ENCODE measurements at regions not wholly inside any gene's neighbourhood (a gene's known extent, or its start where the extent isn't known, plus 50 kb on each side); places are given as distances from the start of the nearest gene placed in this dataset.

DNA sequence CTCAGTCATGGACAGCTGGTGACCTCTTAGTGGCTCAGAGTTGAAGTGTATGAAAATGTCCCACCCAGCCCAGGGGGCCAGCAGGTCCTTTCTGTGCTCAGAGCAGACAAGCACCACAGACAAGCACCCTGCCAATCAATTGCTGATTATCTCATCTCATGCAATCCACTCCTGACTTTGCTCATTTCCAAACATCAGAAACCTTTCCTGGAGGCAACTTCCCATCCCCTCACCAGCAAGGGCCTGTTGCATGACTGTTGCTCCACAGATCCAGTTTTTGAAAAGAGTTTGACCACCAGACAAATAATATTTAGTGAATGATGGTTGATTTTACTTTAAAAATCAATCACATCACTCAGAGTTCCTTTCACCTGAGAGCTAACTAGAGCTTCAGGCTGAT is 397.3 kb upstream of the KLF4 start:
- peaks cover 0 to 6% of the 10 kb centered on the region in 2 donors for H3K9me3 ChIP-seq (ENCODE audit: control insufficient read depth in 1 of 2, low read length in 2 of 2)
- no peaks in the 10 kb centered on the region for H3K27me3 ChIP-seq (ENCODE audit: low read depth, low read length)
- no peaks in the 10 kb centered on the region for H3K4me1 ChIP-seq (ENCODE audit: control insufficient read depth in 1 of 2, insufficient read depth in 2 of 2, low read length in 2 of 2)
- H3K27ac ChIP-seq (ENCODE audit: low read length): no peak overlapping the region
- H3K36me3 ChIP-seq (ENCODE audit: control insufficient read depth in 1 of 2, insufficient read depth in 2 of 2, low read length in 2 of 2): no peaks in the 10 kb centered on the region
- H3K4me3 ChIP-seq (ENCODE audit: low read depth in 1 of 2, low read length in 2 of 2): no peak overlapping the region

DNA sequence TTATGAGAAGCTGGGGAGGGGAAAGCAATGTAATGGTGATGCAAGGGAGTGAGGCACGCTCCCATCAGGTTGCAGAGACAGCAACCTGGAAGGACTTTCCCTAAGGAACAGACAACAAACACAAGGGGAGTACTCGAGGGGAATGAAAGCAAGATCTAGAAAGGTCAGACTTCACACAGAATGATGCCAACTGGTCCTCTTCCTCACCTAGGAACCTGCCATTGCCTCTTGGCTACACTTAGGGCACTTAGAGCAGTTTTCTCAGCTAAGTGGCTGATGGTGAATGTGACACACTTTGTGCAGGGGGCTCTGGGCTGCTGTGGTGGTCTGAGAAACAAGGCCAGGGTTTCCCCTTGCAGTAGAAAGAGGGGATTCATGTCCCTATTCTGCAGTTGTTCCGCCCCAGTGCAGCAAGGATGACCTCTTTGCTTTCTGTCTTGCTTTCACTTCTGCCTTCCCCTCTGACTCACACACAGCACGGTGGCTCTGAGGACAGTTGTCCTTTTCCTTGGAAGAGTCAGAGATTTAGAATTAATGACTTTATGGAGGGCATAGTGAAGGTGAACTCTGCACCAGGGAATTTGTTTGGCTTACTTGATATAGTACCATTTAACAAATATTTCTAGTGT is 394.0 kb upstream of the KLF4 start:
- Histone ChIP-seq H3K27ac (ENCODE audit: low read length) (no peak overlapping the region), H3K9me3 (ENCODE audit: control insufficient read depth in 1 of 2, low read length in 2 of 2) (no peaks in the 10 kb centered on the region), H3K36me3 (ENCODE audit: control insufficient read depth in 1 of 2, insufficient read depth in 2 of 2, low read length in 2 of 2) (no peaks in the 10 kb centered on the region), H3K4me1 (ENCODE audit: control insufficient read depth in 1 of 2, insufficient read depth in 2 of 2, low read length in 2 of 2) (no peaks in the 10 kb centered on the region), H3K4me3 (ENCODE audit: low read depth in 1 of 2, low read length in 2 of 2) (no peak overlapping the region), H3K27me3 (ENCODE audit: low read depth, low read length) (no peaks in the 10 kb centered on the region)

DNA sequence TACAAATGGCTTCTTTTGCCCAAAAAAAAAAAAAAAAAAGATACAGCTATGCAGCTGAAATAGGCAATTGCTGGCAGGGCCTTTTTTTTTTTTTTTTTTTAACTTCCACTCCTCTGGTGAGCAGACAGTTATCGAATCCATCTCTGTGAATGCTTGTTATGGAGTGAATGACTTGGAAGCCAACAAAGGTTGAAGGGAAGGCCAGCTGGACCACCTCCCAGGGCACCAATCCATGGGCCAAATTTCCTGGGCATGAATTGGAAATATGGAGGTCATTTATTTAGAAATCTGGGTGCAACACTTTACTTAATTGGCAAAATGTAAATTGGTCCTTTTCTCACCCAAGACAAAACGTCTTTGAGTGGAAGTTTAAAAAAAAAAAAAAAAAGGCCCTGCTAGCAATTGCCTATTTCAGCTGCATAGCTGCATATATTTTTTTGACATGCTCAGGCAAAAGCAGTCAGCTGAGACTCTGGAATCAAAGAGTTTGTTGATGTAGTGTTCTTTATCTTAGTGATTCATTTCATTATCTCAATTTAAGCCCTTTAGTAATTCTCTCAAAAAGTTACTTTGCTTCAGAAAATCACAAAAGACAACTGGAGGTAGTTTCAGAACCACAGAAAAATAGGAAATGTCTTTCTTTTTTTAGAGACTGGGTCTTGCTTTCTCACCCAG is 392.2 kb upstream of the KLF4 start:
- no peak overlapping the region for H3K27ac ChIP-seq (ENCODE audit: low read length)
- no peaks in the 10 kb centered on the region for H3K4me1 ChIP-seq (ENCODE audit: control insufficient read depth in 1 of 2, insufficient read depth in 2 of 2, low read length in 2 of 2)
- no peak overlapping the region for H3K4me3 ChIP-seq (ENCODE audit: low read depth in 1 of 2, low read length in 2 of 2)
- no peaks in the 10 kb centered on the region for H3K36me3 ChIP-seq (ENCODE audit: control insufficient read depth in 1 of 2, insufficient read depth in 2 of 2, low read length in 2 of 2)
- no peaks in the 10 kb centered on the region for H3K9me3 ChIP-seq (ENCODE audit: control insufficient read depth in 1 of 2, low read length in 2 of 2)
- no peaks in the 10 kb centered on the region for H3K27me3 ChIP-seq (ENCODE audit: low read depth, low read length)

DNA sequence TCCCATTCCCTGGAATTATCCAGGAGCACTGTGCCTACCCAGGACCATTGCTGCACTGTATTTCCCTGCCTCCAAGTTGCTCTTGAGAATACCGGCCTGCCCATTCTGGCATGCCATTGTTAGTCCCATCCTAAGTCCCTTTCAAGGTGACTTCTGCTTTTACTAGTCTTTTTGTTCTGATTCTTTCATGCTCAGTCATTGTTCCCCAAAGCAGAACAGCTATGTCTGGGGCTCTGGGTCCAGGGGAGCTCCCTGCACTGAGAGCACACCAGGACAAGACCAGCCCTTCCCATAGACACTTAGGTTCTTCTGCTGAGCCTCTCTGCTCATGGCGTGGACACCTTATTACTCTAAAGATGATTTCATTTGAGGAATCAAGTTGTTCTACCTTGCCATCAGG is 388.9 kb upstream of the KLF4 start:
- no peaks in the 10 kb centered on the region for H3K36me3 ChIP-seq (ENCODE audit: control insufficient read depth in 1 of 2, insufficient read depth in 2 of 2, low read length in 2 of 2)
- no peaks in the 10 kb centered on the region for H3K9me3 ChIP-seq (ENCODE audit: control insufficient read depth in 1 of 2, low read length in 2 of 2)
- no peak overlapping the region for H3K4me3 ChIP-seq (ENCODE audit: low read depth in 1 of 2, low read length in 2 of 2)
- H3K27ac ChIP-seq (ENCODE audit: low read length): no peak overlapping the region
- no peaks in the 10 kb centered on the region for H3K27me3 ChIP-seq (ENCODE audit: low read depth, low read length)
- no peaks in the 10 kb centered on the region for H3K4me1 ChIP-seq (ENCODE audit: control insufficient read depth in 1 of 2, insufficient read depth in 2 of 2, low read length in 2 of 2)

DNA sequence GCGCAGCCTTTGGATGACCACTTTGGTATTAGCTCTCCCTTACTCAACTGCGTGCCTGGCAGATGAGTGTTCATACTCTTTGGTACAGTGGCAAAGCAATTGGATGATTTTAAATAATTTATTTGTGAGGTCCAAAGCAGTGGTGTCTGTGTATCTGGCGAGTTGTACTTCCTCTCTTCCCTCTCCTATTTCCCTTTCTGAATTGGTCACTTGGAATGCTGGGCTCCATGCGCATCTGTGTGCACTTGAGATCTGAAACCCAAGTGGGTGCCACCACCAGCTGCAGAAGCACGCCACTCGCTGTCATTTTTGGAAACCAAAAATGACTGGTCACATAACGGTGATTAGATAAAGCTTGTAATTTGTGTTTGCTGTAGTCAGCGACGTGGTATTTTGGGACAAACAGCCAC is 386.0 kb upstream of the KLF4 start:
- H3K27me3 ChIP-seq (ENCODE audit: low read depth, low read length): no peaks in the 10 kb centered on the region
- no peak overlapping the region for H3K27ac ChIP-seq (ENCODE audit: low read length)
- no peaks in the 10 kb centered on the region for H3K4me1 ChIP-seq (ENCODE audit: control insufficient read depth in 1 of 2, insufficient read depth in 2 of 2, low read length in 2 of 2)
- no peaks in the 10 kb centered on the region for H3K9me3 ChIP-seq (ENCODE audit: control insufficient read depth in 1 of 2, low read length in 2 of 2)
- H3K36me3 ChIP-seq (ENCODE audit: control insufficient read depth in 1 of 2, insufficient read depth in 2 of 2, low read length in 2 of 2): no peaks in the 10 kb centered on the region
- no peak overlapping the region for H3K4me3 ChIP-seq (ENCODE audit: low read depth in 1 of 2, low read length in 2 of 2)

DNA sequence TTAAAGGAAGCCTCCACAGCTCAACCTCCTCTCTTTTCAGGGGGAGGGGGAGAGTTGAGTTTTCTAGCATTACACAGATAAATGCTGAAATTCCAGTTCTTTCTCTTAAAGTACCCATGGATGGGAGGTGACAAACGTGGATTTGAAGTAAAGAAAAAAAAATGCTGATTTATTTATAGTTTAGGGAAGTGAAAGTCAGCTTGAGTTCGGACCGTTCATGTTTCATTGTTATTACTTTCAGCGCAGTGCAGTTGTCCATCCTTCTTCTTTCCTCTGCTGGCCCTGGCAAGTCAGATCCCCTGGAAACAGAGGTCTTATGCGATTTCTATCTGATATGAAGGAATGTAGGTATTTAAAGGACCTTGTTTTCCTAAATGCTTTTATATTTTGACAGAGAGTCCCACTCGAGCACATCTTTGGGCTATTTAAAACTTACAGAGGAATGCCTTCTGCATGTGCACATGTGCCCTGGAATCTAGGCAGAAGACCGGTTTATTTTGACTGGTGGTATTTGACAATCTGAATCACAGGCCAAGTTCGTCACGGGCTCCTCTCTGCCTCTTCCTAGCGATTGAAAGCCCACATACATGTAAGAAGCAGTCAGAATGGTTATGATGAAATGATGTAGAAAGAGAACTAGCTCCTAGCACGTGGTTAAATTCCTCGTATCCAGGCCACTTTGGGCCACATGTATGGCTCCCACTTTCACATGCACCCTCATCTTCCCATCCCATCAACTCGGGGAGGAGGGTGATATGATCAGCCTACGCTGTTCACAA is 385.2 kb upstream of the KLF4 start:
- Histone ChIP-seq H3K27ac (ENCODE audit: low read length) (no peak overlapping the region), H3K4me3 (ENCODE audit: low read depth in 1 of 2, low read length in 2 of 2) (no peak overlapping the region), H3K4me1 (ENCODE audit: control insufficient read depth in 1 of 2, insufficient read depth in 2 of 2, low read length in 2 of 2) (no peaks in the 10 kb centered on the region), H3K36me3 (ENCODE audit: control insufficient read depth in 1 of 2, insufficient read depth in 2 of 2, low read length in 2 of 2) (no peaks in the 10 kb centered on the region), H3K9me3 (ENCODE audit: control insufficient read depth in 1 of 2, low read length in 2 of 2) (no peaks in the 10 kb centered on the region), H3K27me3 (ENCODE audit: low read depth, low read length) (no peaks in the 10 kb centered on the region)

DNA sequence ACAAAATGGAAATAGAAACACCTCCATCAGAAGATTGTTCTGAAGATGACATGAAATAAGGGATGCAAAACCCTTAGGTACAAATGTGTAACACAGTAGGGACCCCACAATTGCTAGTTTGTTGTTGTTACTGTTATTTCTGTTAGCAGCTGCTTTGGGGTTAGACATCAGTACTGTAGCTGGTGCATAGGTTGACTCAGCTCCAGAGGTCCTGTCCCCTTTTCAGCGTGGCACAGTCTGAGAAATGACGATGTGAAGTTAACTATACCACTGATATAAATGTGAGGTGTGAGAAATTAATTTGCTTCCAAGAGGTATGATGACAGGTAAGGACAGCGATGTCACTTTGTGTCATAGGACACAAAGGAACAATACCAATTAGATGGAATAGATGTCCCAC is 384.6 kb upstream of the KLF4 start:
- Histone ChIP-seq H3K4me1 (ENCODE audit: control insufficient read depth in 1 of 2, insufficient read depth in 2 of 2, low read length in 2 of 2) (no peaks in the 10 kb centered on the region), H3K27ac (ENCODE audit: low read length) (no peak overlapping the region), H3K9me3 (ENCODE audit: control insufficient read depth in 1 of 2, low read length in 2 of 2) (no peaks in the 10 kb centered on the region), H3K36me3 (ENCODE audit: control insufficient read depth in 1 of 2, insufficient read depth in 2 of 2, low read length in 2 of 2) (no peaks in the 10 kb centered on the region), H3K4me3 (ENCODE audit: low read depth in 1 of 2, low read length in 2 of 2) (no peak overlapping the region), H3K27me3 (ENCODE audit: low read depth, low read length) (no peaks in the 10 kb centered on the region)

DNA sequence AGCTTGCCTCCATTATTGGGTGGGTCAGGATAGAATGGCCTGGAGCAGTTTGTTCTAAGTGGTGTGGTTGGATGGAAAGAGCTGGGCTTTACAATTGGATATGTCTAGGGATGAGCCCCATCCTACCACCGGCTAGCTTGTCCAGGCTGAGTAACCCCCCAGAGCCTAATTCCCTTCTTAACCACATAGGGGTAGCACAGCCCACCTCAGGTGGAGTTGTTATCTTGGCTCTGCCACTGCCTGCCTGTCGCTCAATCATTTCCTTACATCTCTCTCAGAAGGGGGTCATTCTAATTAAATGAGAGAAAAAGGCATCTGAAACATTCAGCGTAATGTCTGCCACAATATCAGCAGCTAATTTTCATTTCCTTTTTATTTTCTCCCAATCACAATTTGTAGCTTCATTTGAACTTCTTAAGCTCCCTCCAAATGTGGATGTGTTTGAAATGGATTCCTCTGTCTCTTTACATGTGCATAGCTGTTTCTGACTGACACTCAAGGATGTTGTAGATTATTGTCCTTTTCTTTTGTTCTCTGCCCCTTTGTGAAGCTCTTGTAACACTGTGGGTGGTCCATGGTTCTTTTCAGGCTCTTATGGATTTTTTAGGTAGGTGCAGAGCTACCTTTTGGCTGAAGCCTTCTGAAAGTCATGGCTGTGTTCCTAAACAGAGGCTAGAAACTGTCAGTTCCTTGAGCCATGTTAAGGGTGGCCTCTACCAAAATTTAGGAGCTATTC is 383.1 kb upstream of the KLF4 start:
- Histone ChIP-seq H3K36me3 (ENCODE audit: control insufficient read depth in 1 of 2, insufficient read depth in 2 of 2, low read length in 2 of 2) (no peaks in the 10 kb centered on the region), H3K9me3 (ENCODE audit: control insufficient read depth in 1 of 2, low read length in 2 of 2) (no peaks in the 10 kb centered on the region), H3K27ac (ENCODE audit: low read length) (no peak overlapping the region), H3K4me3 (ENCODE audit: low read depth in 1 of 2, low read length in 2 of 2) (no peak overlapping the region), H3K4me1 (ENCODE audit: control insufficient read depth in 1 of 2, insufficient read depth in 2 of 2, low read length in 2 of 2) (no peaks in the 10 kb centered on the region), H3K27me3 (ENCODE audit: low read depth, low read length) (no peaks in the 10 kb centered on the region)

DNA sequence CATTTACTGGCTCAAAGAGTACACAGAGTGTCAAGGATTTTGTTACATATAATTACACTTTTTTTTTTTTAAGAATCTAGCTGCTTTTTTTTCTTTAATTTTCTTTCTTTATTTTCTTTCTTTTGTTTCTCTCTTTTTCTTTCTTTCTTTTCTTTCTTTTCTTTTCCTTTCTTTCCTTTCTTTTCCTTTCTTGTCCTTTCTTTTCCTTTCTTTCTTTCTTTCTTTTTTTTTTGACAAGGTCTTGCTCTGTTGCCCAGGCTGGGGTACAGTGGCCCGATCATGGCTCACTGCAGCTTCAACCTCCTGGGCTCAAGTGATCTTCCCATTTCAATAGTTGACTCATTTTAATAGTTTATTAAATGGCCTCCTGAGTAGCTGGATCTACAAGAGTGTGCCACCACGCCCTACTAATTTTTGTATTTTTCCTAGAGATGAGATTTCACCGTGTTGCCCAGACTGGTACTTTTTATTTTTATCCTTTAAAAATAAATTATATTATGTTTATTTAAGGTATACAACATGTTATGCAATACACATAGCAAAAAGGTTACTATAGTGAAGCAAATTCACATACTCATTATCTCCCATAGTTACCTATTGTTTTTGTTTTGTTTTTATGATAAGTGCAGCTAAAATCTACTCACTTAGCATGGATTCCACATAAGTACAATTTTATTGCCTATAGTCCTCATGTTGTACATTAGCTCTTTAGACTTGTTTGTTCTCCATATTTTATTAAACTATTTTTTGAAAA is 381.5 kb upstream of the KLF4 start:
- H3K27me3 ChIP-seq (ENCODE audit: low read depth, low read length): no peaks in the 10 kb centered on the region
- H3K36me3 ChIP-seq (ENCODE audit: control insufficient read depth in 1 of 2, insufficient read depth in 2 of 2, low read length in 2 of 2): no peaks in the 10 kb centered on the region

DNA sequence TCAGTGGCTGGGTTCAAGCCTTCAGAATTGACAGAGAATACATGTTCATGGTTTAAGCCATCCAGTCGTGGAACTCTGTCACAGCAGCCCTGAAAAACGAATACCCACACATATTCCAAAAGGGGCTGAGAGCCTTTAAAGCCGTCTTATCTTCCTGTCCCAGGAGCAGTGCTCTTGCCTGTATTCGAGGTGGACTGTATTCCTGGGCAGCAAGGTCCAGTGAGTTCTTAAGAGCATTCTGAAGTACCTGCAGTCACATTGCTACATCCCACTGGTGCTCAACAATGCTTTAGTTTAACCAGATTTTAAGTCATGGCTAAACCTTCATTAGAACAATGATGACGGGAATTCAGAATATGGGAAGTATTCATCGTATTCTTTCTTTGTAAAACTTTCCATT is 380.7 kb upstream of the KLF4 start:
- Histone ChIP-seq H3K4me3 (ENCODE audit: low read depth in 1 of 2, low read length in 2 of 2) (no peak overlapping the region), H3K27ac (ENCODE audit: low read length) (no peak overlapping the region), H3K4me1 (ENCODE audit: control insufficient read depth in 1 of 2, insufficient read depth in 2 of 2, low read length in 2 of 2) (no peaks in the 10 kb centered on the region), H3K9me3 (ENCODE audit: control insufficient read depth in 1 of 2, low read length in 2 of 2) (no peaks in the 10 kb centered on the region), H3K27me3 (ENCODE audit: low read depth, low read length) (no peaks in the 10 kb centered on the region), H3K36me3 (ENCODE audit: control insufficient read depth in 1 of 2, insufficient read depth in 2 of 2, low read length in 2 of 2) (no peaks in the 10 kb centered on the region)

More for the DNA sequence above, 381.5 kb upstream of the KLF4 start:
- Histone ChIP-seq H3K27ac (ENCODE audit: low read length) (no peak overlapping the region), H3K4me3 (ENCODE audit: low read depth in 1 of 2, low read length in 2 of 2) (no peak overlapping the region), H3K9me3 (ENCODE audit: control insufficient read depth in 1 of 2, low read length in 2 of 2) (no peaks in the 10 kb centered on the region), H3K4me1 (ENCODE audit: control insufficient read depth in 1 of 2, insufficient read depth in 2 of 2, low read length in 2 of 2) (no peaks in the 10 kb centered on the region)

DNA sequence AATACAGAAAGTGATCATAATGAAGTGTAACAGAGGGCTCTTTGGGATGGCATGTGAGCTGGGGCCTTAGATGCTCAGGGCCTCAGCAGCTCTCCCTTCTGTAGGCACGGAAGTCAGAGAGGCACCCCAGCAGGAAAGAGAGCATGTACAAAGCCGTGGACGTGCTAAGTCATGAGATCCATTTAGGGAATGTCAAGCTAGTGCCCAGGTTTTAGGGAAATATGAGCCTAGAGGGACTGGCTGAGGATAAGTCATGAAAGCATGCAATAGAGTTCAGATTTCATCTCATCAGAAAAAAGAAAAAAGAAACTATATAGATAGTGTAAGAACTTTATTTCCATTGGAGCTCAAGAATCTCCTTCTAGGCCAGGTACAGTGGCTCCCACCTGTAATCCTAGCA is 379.5 kb upstream of the KLF4 start:
- Histone ChIP-seq H3K4me1 (ENCODE audit: control insufficient read depth in 1 of 2, insufficient read depth in 2 of 2, low read length in 2 of 2) (no peaks in the 10 kb centered on the region), H3K4me3 (ENCODE audit: low read depth in 1 of 2, low read length in 2 of 2) (no peak overlapping the region), H3K9me3 (ENCODE audit: control insufficient read depth in 1 of 2, low read length in 2 of 2) (no peaks in the 10 kb centered on the region), H3K27ac (ENCODE audit: low read length) (no peak overlapping the region), H3K27me3 (ENCODE audit: low read depth, low read length) (no peaks in the 10 kb centered on the region), H3K36me3 (ENCODE audit: control insufficient read depth in 1 of 2, insufficient read depth in 2 of 2, low read length in 2 of 2) (no peaks in the 10 kb centered on the region)
